Transverse colon (tissue), 4 donors: ENCODE measurements at regions not wholly inside any gene's neighbourhood (a gene's known extent, or its start where the extent isn't known, plus 50 kb on each side); places are given as distances from the start of the nearest gene placed in this dataset.

Source experiments
- DNase-seq: peaks from one replicate; pipeline ENCODE4 v3.0.0-alpha.2; 2019
- H3K27ac ChIP-seq, 4 donors: fragments of 200-600 bp; sonication (generic); 2 replicates each; pipeline ENCODE4 v1.5.1; 2016 to 2018; ENCODE audit warnings: inconsistent platforms in 4 of 4
- H3K27me3 ChIP-seq: fragments of 200-600 bp; sonication (generic); 2 replicates; pipeline ENCODE4 v1.5.1; 2017; ENCODE audit warnings: inconsistent platforms
- H3K36me3 ChIP-seq, 4 donors: fragments of 200-600 bp; sonication (generic); 2 replicates each; pipeline ENCODE4 v1.5.1; 2017 to 2019; ENCODE audit warnings: inconsistent platforms in 4 of 4
- H3K4me1 ChIP-seq, 4 donors: fragments of 200-600 bp; sonication (generic); 2 replicates each; pipeline ENCODE4 v1.5.1; 2017 to 2020; ENCODE audit warnings: inconsistent platforms in 4 of 4
- H3K4me3 ChIP-seq, 4 donors: fragments of 200-600 bp; sonication (generic); 1 replicate in 1 of 4; 2 replicates in 3 of 4; pipeline versions ENCODE4 v1.5.1 to v1.6.1; 2017 to 2019; ENCODE audit warnings: inconsistent platforms in 4 of 4
- H3K9me3 ChIP-seq, 2 donors: fragments of 200-600 bp; sonication (generic); 2 replicates each; pipeline ENCODE4 v1.5.1; 2017 to 2019; ENCODE audit warnings: inconsistent platforms in 2 of 2
- CTCF ChIP-seq, 5 experiments: fragments of 200-600 bp in 3 of 5; fragments of 450-650 bp in 2 of 5; sonication (generic) in 3 of 5; IDR thresholded peaks; 1 replicate in 2 of 5; 2 replicates in 3 of 5; pipeline ENCODE4 v1.5.1; 2016 to 2017; ENCODE audit warnings: antibody characterized with exemption in 5 of 5, inconsistent platforms in 3 of 5, mild to moderate bottlenecking in 2 of 5, moderate library complexity in 1 of 5
- EP300 ChIP-seq: sonication (generic); formaldehyde crosslinking; IDR thresholded peaks from one replicate; pipeline ENCODE4 v1.6.1; 2017; ENCODE audit warnings: antibody characterized with exemption, low read depth
- POLR2A ChIP-seq: fragments of 450-650 bp; IDR thresholded peaks from one replicate; pipeline ENCODE4 v1.6.1; 2016; ENCODE audit warnings: antibody characterized with exemption, mild to moderate bottlenecking, moderate library complexity
- POLR2AphosphoS5 ChIP-seq, 3 donors: sonication (generic); formaldehyde crosslinking; IDR thresholded peaks; one replicate each; pipeline ENCODE4 v1.6.1; 2016; ENCODE audit warnings: antibody characterized with exemption in 3 of 3
- WGBS, 2 donors: methylation state at CpG; one replicate each; pipeline ENCODE4 v1.1.5; 2018; ENCODE audit warnings: low coverage in 1 of 2; 5-methylcytosine and 5-hydroxymethylcytosine counted together
- in situ Hi-C, 4 donors: fragments of 200-750 bp; cut with MboI; loops; one replicate each; pipeline versions ENCODE4 v1.15.0 to v1.15.1; 2017; ENCODE audit warnings: low sequenced_read_pairs in 3 of 4, low pct_ligation_motif_present in 1 of 4, low pct_unique_long_range_greater_than_20kb in 1 of 4
- intact Hi-C: fragments of 100-400 bp; cut with DNase I; formaldehyde crosslinking; loops from one replicate; pipeline ENCODE4 v1.15.1; 2023; ENCODE audit warnings: low total_unique reads

DNA sequence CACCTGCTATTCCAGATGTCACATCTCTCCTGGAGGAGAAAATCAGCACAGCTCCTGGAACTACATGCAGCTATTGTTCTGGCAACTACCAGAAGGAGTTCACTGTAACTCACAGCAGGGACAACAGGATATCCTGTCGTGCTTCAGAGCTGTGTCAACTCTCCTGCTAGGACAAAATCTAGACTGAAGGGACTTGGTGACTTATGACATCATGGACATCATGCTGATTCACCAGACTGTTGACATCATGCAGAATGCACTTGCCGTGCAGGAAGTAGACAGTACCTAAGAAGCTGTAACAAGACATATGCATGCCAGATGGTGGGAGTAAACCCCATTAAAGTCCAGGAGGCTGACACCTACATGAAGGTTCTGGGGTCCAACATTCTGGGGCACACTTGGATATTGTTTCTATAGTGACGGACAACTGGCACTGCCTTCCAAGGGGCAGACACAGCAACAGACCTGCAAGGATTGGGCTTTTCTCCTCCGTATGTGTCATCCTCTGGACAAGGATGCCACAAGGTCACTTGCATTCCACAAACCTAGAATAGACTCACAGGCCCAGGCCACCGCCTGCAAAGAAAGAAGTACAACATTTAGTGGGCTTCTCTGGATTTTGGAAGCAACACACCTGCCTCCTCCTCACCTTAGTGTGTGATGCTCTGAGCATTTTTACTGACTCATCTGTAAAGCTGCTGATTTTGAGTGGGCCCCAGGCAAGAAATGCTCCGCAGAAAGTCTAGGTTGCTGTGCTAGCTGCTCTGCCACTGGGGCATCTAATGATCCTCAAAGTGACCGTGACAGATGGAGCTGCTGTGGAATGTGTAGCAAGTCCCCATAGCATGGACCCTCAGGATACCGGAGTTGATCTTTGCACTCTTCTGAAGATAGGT is 249.2 kb downstream of the MATN1 start:
- no peak overlapping the region for H3K27ac ChIP-seq

GRCh38 chr1:30472526-30472925 is 250.9 kb downstream of the MATN1 start:
- Histone ChIP-seq H3K4me3 (no peak overlapping the region), H3K9me3 (no peaks in the 10 kb centered on the region), H3K27ac (no peak overlapping the region), H3K36me3 (no peaks in the 10 kb centered on the region), H3K4me1 (no peaks in the 10 kb centered on the region), H3K27me3 (no peaks in the 10 kb centered on the region)
- intact Hi-C loops: no loop called here
- WGBS, 2 donors: 65% methylated on average over 7 of the region's 7 CpGs; no CpG with 5 or more reads in 1 of the 2 donors
- in situ Hi-C loops: no loop called here
- DNase-seq: no peak
- TF ChIP-seq POLR2A: no peak
- TF ChIP-seq POLR2AphosphoS5 (IDR thresholded peaks at IDR 0.05): no peak
- TF ChIP-seq CTCF (IDR thresholded peaks at IDR 0.05): no peak
- no peak for TF ChIP-seq EP300

More for the DNA sequence above, 249.2 kb downstream of the MATN1 start:
- WGBS, 2 donors: 78% methylated on average over 8 of the region's 8 CpGs; no CpG with 5 or more reads in 1 of the 2 donors
- Histone ChIP-seq H3K27me3 (no peaks in the 10 kb centered on the region), H3K4me1 (no peaks in the 10 kb centered on the region), H3K36me3 (no peaks in the 10 kb centered on the region), H3K4me3 (no peak overlapping the region), H3K9me3 (no peaks in the 10 kb centered on the region)
- no peak for TF ChIP-seq POLR2A
- TF ChIP-seq POLR2AphosphoS5 (IDR thresholded peaks at IDR 0.05): no peak
- TF ChIP-seq CTCF (IDR thresholded peaks at IDR 0.05): no peak
- TF ChIP-seq EP300: no peak
- DNase-seq: no peak
- intact Hi-C loops (no loop called here), in situ Hi-C loops (no loop called here)

- DNase-seq: no peak
- intact Hi-C loops: no loop called here
- H3K4me3 ChIP-seq: no peak overlapping the region
- H3K27me3 ChIP-seq: no peaks in the 10 kb centered on the region
- H3K9me3 ChIP-seq: no peaks in the 10 kb centered on the region
- in situ Hi-C loops: no loop called here
- no peaks in the 10 kb centered on the region for H3K36me3 ChIP-seq
- TF ChIP-seq POLR2A: no peak
- TF ChIP-seq EP300: no peak
- no peak for TF ChIP-seq POLR2AphosphoS5 (IDR thresholded peaks at IDR 0.05)
- no peak for TF ChIP-seq CTCF (IDR thresholded peaks at IDR 0.05)
- 51% methylated on average over 4 of the region's 4 CpGs; no CpG with 5 or more reads in 1 of the 2 donors for WGBS, 2 donors
- H3K4me1 ChIP-seq: no peaks in the 10 kb centered on the region
- no peak overlapping the region for H3K27ac ChIP-seq
These were observed 251.4 kb downstream of the MATN1 start for GRCh38 chr1:30472009-30472408.

DNA sequence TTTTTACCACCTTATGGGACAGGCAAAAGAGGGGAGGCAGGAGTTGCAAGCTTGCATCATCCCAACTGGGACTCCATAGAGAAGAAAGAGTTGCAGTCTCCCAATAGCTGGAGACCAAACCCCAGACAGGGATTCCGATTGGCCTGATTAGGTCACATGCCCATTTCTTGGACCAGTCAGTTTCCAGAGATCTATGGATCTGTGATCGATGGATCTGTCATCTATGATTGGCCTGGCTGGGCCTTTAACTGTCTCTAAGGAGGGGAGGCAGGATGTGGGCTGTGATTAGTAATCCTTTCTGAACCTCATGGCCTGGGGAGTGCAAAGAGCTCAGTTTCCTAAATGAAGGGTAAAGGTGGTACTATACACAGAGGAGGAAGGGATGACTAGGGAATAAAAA is 252.1 kb downstream of the MATN1 start:
- H3K9me3 ChIP-seq: no peaks in the 10 kb centered on the region
- H3K27ac ChIP-seq: no peak overlapping the region
- in situ Hi-C loops (no loop called here), intact Hi-C loops (no loop called here)
- H3K36me3 ChIP-seq: no peaks in the 10 kb centered on the region
- WGBS, 2 donors: 91% methylated on average over 2 of the region's 2 CpGs; no CpG with 5 or more reads in 1 of the 2 donors
- TF ChIP-seq POLR2AphosphoS5 (IDR thresholded peaks at IDR 0.05) (no peak), POLR2A (no peak), EP300 (no peak), CTCF (IDR thresholded peaks at IDR 0.05) (no peak)
- no peak overlapping the region for H3K4me3 ChIP-seq
- H3K27me3 ChIP-seq: no peaks in the 10 kb centered on the region
- no peaks in the 10 kb centered on the region for H3K4me1 ChIP-seq
- no peak for DNase-seq
